Fibroblast of the aortic adventitia (primary cell): ENCODE measurements at regions not wholly inside any gene's neighbourhood (a gene's known extent, or its start where the extent isn't known, plus 50 kb on each side); places are given as distances from the start of the nearest gene placed in this dataset.
A peak's percentile ranks its signal among the peaks of the same experiment; 100 is the strongest.
"Not testable (repeated sequence)": the region's sequence is repeated elsewhere in the genome, so short reads cannot be mapped to it uniquely, and the experiment has no call there.

Experiments
- DNase-seq: peaks from one replicate; pipeline ENCODE4 v3.0.0-alpha.2; 2010; ENCODE audit warnings: low read depth
- H3K4me3 ChIP-seq: 2 replicates; pipeline ENCODE4 v1.5.1; 2011; ENCODE audit warnings: low read depth, mild to moderate bottlenecking, control low read depth, low read length, moderate library complexity
- CTCF ChIP-seq: IDR thresholded peaks from 2 replicates; pipeline ENCODE4 v1.5.1; 2011; ENCODE audit warnings: mild to moderate bottlenecking, low read length, control low read depth, inconsistent platforms; ENCODE audit not compliant: insufficient read depth

DNA sequence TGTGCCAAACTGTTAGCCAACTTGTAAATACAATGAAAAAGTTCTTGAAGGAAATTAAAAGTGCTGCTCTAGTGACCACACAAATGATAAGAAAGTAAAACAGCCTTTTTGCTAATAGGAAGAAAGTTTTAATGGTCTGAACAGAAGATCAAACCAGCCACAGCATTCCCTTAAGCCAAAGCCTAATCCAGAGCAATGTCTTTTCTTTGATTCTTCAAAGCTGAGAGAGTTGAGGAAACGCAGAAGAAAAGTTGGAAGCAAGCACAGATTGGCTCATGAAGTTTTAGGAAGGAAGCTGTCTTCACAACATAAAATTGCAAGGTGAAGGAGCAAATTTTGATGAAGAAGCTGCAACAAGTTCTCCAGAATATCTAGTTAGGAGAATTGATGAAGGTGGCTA is 213.8 kb downstream of the ATXN7L3B start:
- no peak for DNase-seq
- H3K4me3 ChIP-seq: no peak overlapping the region
- TF ChIP-seq CTCF: no peak

DNA sequence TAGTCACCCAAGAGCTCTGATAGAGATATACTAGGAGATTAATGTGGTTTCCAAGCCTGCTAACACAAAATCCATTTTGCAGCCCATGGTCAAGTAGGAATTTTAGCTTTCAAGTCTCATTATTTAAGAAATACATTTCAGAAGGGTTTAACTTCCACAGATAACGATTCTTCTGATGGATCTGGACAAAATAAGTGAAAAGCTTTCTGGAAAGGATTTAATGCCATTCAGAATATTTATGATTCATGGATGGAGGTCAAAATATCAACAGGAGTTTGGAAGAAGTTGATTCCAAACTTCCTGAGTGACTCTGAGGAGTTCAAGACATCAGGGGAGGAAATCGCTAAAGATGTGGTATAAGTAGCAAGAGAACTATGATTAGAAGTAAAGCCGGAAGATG is 214.6 kb downstream of the ATXN7L3B start:
- no peak for TF ChIP-seq CTCF
- no peak overlapping the region for H3K4me3 ChIP-seq
- DNase-seq: no peak

DNA sequence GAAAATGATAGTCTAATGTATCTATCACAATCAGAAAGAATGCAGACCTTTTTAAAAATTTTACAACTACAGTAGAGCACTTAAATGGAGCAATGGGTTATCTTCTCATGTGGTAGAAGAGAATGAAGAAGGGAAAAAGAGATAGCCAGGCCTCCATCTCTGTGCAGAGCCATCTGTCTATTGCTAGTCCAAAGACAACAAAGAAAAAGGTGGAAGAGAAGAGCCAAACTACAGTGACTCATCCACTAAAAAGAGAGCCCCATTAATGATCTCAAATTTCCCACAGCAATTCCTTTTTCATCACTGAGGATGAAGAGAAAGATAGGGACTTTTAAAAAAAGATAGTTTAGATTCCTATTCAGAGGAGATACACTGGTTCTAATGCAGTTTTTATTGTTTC is 232.9 kb downstream of the ATXN7L3B start:
- H3K4me3 ChIP-seq: no peak overlapping the region
- no peak for DNase-seq
- TF ChIP-seq CTCF: no peak

GRCh38 chr12:74775276-74775675 is 237.6 kb downstream of the ATXN7L3B start:
- no peak for DNase-seq
- no peak overlapping the region for H3K4me3 ChIP-seq
- TF ChIP-seq CTCF: no peak

GRCh38 chr12:74776378-74776777 is 238.7 kb downstream of the ATXN7L3B start:
- TF ChIP-seq CTCF: no peak
- DNase-seq: no peak
- no peak overlapping the region for H3K4me3 ChIP-seq

DNA sequence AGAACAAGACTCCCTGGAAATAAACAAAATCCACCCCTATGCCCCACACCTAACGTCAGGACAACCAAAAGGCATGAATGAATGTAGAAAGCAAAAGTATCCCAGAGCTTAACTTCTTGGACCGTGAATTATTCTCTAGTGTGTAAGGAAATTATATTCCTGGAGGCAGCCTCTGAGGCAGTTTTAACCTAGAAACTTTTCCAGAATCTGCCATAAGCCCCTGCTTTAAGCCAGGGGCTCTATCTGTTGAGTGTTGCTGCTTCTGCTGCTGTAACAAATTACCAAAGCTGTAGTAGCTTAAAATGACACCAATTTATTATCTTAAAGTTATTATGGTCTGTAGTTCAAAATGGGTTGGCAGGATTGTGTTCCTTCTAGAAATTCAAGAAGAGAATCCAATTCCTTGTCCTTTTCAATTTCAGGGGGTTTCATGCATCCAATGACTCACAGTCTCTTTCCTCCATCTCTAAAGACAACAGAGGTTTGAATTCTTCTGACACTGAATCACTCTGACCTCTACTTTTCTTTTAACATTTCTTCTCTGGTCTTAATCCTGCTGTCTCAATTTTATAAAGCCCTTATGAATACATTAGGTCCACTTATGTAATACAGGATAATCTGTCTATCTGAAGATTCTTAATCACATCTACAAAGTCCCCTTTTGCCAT is 242.7 kb downstream of the ATXN7L3B start:
- peak; percentile 40 for DNase-seq
- TF ChIP-seq CTCF: no peak
- H3K4me3 ChIP-seq: no peak overlapping the region

DNA sequence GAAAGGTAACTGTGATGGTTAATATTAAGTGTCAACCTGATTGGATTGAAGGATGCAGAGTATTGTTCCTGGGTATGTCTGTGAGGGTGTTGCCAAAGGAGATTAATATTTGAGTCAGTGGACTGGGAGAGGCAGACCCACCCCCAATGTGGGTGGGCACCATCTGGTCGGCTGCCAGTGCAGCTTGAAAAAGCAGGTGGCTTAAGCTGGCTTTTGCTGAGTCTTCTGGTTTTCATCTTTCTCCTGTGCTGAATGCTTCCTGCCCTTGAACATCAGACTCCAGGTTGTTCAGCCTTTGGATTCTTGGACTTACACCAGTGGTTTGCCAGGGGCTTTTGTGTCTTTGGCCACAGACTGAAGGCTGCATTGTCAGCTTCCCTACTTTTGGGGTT is 243.2 kb downstream of the ATXN7L3B start:
- DNase-seq, H3K4me3 ChIP-seq: not testable (repeated sequence)
